ENCODE measurements at regions not wholly inside any gene's neighbourhood (a gene's known extent, or its start where the extent isn't known, plus 50 kb on each side); places are given as distances from the start of the nearest gene placed in this dataset.

GRCh38 chr4:152115118-152115517, 354.3 kb upstream of the GATB start:
- no peak overlapping the region for H3K4me3 ChIP-seq (ENCODE audit: low read length)
- TF ChIP-seq, protein P1, sequence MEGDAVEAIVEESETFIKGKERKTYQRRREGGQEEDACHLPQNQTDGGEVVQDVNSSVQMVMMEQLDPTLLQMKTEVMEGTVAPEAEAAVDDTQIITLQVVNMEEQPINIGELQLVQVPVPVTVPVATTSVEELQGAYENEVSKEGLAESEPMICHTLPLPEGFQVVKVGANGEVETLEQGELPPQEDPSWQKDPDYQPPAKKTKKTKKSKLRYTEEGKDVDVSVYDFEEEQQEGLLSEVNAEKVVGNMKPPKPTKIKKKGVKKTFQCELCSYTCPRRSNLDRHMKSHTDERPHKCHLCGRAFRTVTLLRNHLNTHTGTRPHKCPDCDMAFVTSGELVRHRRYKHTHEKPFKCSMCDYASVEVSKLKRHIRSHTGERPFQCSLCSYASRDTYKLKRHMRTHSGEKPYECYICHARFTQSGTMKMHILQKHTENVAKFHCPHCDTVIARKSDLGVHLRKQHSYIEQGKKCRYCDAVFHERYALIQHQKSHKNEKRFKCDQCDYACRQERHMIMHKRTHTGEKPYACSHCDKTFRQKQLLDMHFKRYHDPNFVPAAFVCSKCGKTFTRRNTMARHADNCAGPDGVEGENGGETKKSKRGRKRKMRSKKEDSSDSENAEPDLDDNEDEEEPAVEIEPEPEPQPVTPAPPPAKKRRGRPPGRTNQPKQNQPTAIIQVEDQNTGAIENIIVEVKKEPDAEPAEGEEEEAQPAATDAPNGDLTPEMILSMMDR (IDR thresholded peaks at IDR 0.05; ENCODE audit: insufficient read depth, low read depth, low read length, missing control alignments): no peak
- DNase-seq (ENCODE audit: low read depth): no peak

DNA sequence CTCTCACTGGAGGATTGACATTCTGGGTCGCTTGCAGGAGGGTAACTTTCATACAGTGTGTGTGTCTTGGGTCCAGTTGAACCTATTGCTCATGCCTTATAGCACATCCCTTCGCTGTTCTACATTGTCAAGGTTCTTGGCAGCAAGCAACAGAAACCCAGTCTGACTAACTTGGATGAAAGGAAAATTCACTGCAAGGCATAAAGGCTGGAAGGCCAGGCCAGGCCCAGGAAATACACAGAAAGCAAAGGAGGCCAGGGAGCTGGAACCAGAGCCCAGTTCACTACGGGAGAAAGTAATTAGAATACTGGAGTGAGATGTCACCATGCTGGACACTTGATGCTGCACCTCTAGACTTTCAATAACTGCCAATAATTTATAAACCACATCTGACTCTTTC, 353.8 kb upstream of the GATB start:
- DNase-seq (ENCODE audit: low read depth): no peak
- H3K4me3 ChIP-seq (ENCODE audit: low read length): no peak overlapping the region
- TF ChIP-seq, protein P1 (IDR thresholded peaks at IDR 0.05; ENCODE audit: insufficient read depth, low read depth, low read length, missing control alignments): no peak

DNA sequence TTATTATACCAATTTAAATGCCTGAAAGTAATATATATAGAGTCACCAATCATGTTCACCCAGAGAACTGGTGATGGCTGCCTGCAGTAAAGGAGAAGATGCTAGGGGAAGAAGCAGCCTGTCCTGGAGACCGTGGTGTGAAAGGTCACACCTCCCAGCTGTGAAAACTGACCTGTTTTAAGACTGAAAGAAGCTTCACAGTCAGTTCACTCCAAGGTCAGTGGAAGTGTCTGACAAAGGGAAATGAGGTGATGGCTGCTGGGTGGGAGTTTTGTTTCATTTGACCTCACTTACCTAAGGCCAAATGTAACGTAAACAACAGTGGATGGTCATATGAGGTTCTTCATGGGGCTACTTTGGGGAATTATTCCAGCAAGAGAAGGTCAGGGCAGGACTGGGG, 352.1 kb upstream of the GATB start:
- TF ChIP-seq, protein P1 (IDR thresholded peaks at IDR 0.05; ENCODE audit: insufficient read depth, low read depth, low read length, missing control alignments): no peak
- DNase-seq (ENCODE audit: low read depth): no peak

GRCh38 chr4:152112190-152112589, 351.4 kb upstream of the GATB start:
- TF ChIP-seq, protein P1 (IDR thresholded peaks at IDR 0.05; ENCODE audit: insufficient read depth, low read depth, low read length, missing control alignments): no peak
- no peak overlapping the region for H3K4me3 ChIP-seq (ENCODE audit: low read length)
- DNase-seq (ENCODE audit: low read depth): no peak

More for the DNA sequence above, 352.1 kb upstream of the GATB start:
- no peak overlapping the region for H3K4me3 ChIP-seq (ENCODE audit: low read length)

- DNase-seq (ENCODE audit: low read depth): no peak
- no peak overlapping the region for H3K4me3 ChIP-seq (ENCODE audit: low read length)
- TF ChIP-seq, protein P1 (IDR thresholded peaks at IDR 0.05; ENCODE audit: insufficient read depth, low read depth, low read length, missing control alignments): no peak
Observed at GRCh38 chr4:152110780-152111179, 350.0 kb upstream of the GATB start.

- TF ChIP-seq, protein P1 (IDR thresholded peaks at IDR 0.05; ENCODE audit: insufficient read depth, low read depth, low read length, missing control alignments): no peak
- DNase-seq (ENCODE audit: low read depth): no peak
- H3K4me3 ChIP-seq (ENCODE audit: low read length): no peak overlapping the region
Observed at GRCh38 chr4:152109531-152110509, 349.0 kb upstream of the GATB start.

All from epithelial cell of esophagus (primary cell).